Keratinocyte (primary cell): ENCODE measurements at regions not wholly inside any gene's neighbourhood (a gene's known extent, or its start where the extent isn't known, plus 50 kb on each side); places are given as distances from the start of the nearest gene placed in this dataset.

Experiments used
- DNase-seq: peaks from one replicate; pipeline ENCODE4 v3.0.0-alpha.2; 2011; ENCODE audit warnings: low read depth, missing footprints, low spot score
- FAIRE-seq: peaks from 2 replicates; lab custom pipeline; 2011; peaks lifted over from hg19 to GRCh38; lab: Jason Lieb, UNC
- H2AFZ ChIP-seq: 2 replicates; pipeline ENCODE4 v1.6.0; 2012; ENCODE audit warnings: low read length, control low read depth, inconsistent platforms; ENCODE audit not compliant: control insufficient read depth
- H3K27ac ChIP-seq: 2 replicates; pipeline ENCODE4 v1.5.1; 2011; ENCODE audit warnings: low read length; ENCODE audit not compliant: control insufficient read depth, insufficient read depth
- H3K27me3 ChIP-seq: 3 replicates; pipeline ENCODE4 v1.6.0; 2011; ENCODE audit warnings: low read length; ENCODE audit not compliant: control insufficient read depth, insufficient read depth; ENCODE audit errors: extremely low read depth
- H3K36me3 ChIP-seq, 2 experiments: 2 replicates in 1 of 2; 3 replicates in 1 of 2; pipeline ENCODE4 v1.5.1; 2011; ENCODE audit warnings: low read length in 2 of 2, mild to moderate bottlenecking in 1 of 2; ENCODE audit not compliant: control insufficient read depth in 2 of 2, insufficient read depth in 2 of 2; ENCODE audit errors: extremely low read depth in 1 of 2
- H3K4me1 ChIP-seq: 3 replicates; pipeline ENCODE4 v1.5.1; 2011; ENCODE audit warnings: low read length; ENCODE audit not compliant: control insufficient read depth, insufficient read depth; ENCODE audit errors: extremely low read depth
- H3K4me2 ChIP-seq: 3 replicates; pipeline ENCODE4 v1.6.0; 2011; ENCODE audit warnings: low read depth, low read length; ENCODE audit not compliant: control insufficient read depth, insufficient read depth; ENCODE audit errors: extremely low read depth
- H3K4me3 ChIP-seq, 3 experiments: fragments of 200-600 bp in 1 of 3; sonication (generic) in 1 of 3; 2 replicates in 2 of 3; 3 replicates in 1 of 3; pipeline ENCODE4 v1.5.1; 2011 to 2016; ENCODE audit warnings: low read length in 3 of 3, mild to moderate bottlenecking in 3 of 3, control low read depth in 2 of 3, inconsistent platforms in 1 of 3, low read depth in 1 of 3, mixed read lengths in 1 of 3, mixed run types in 1 of 3, moderate library complexity in 1 of 3; ENCODE audit not compliant: control insufficient read depth in 2 of 3, insufficient read depth in 2 of 3; ENCODE audit errors: extremely low read depth in 1 of 3
- H3K79me2 ChIP-seq: 2 replicates; pipeline ENCODE4 v1.6.0; 2012; ENCODE audit warnings: low read length; ENCODE audit not compliant: control insufficient read depth, insufficient read depth
- H3K9ac ChIP-seq: 3 replicates; pipeline ENCODE4 v1.6.0; 2011; ENCODE audit warnings: low read length; ENCODE audit not compliant: control insufficient read depth, insufficient read depth; ENCODE audit errors: extremely low read depth
- H3K9me1 ChIP-seq: 3 replicates; pipeline ENCODE4 v1.6.0; 2011; ENCODE audit warnings: low read length; ENCODE audit not compliant: control insufficient read depth, insufficient read depth; ENCODE audit errors: extremely low read depth
- H3K9me3 ChIP-seq: 2 replicates; pipeline ENCODE4 v1.5.1; 2012; ENCODE audit warnings: low read depth, low read length; ENCODE audit not compliant: control insufficient read depth
- H4K20me1 ChIP-seq: 3 replicates; pipeline ENCODE4 v1.6.0; 2011; ENCODE audit warnings: low read length; ENCODE audit not compliant: control insufficient read depth, insufficient read depth; ENCODE audit errors: extremely low read depth
- EZH2 ChIP-seq: IDR thresholded peaks from one replicate; pipeline ENCODE4 v1.6.1; 2012; ENCODE audit warnings: inconsistent platforms, mild to moderate bottlenecking, low read length, moderate library complexity
- dilution Hi-C: fragments of 300-500 bp; cut with MboI; formaldehyde crosslinking; loops from one replicate; pipeline ENCODE4 v1.7.0; 2020; ENCODE audit warnings: low sequenced_read_pairs; ENCODE audit not compliant: extremely low pct_ligation_motif_present
- TF ChIP-seq, protein P1 (sequence below), 3 experiments: IDR thresholded peaks in 1 of 3; conservative IDR thresholded peaks in 1 of 3; optimal IDR thresholded peaks in 1 of 3; 2 replicates in 2 of 3; 3 replicates in 1 of 3; pipeline versions ENCODE3 to v1.5.1; 2011; ENCODE audit warnings: low read length in 3 of 3, mild to moderate bottlenecking in 3 of 3, moderate library complexity in 2 of 3, control low read depth in 1 of 3, inconsistent platforms in 1 of 3; ENCODE audit not compliant: insufficient read depth in 2 of 3; ENCODE audit errors: extremely low read depth in 1 of 3

DNA sequence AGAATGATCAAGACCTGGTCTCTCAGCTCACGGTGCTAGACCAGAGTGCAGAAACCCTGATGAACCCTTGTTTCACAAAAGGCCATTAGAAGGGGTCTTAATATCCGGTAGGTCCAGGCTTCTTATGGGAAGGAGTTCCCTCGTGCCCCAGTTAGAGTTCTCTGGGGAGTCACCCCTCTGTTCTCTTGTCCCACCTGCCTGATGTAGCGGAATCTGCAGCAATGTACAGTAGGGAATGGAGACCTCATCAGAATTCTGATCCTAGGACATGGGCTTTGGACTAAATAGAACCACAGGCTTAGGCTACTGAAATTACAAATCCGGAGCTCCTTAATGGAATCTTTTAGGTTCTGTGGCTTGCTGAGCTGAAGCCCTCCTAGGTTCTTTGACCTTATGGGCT lies 243.6 kb upstream of the IRX2 start:
- FAIRE-seq: no peak
- Histone ChIP-seq H3K9me3 (peaks cover 4% of the 10 kb centered on the region), H3K9ac (no peak overlapping the region), H3K36me3 (no peaks in the 10 kb centered on the region), H2AFZ (no peak overlapping the region), H4K20me1 (no peaks in the 10 kb centered on the region), H3K79me2 (no peaks in the 10 kb centered on the region), H3K4me2 (no peak overlapping the region), H3K27ac (no peak overlapping the region), H3K4me3 (no peak overlapping the region), H3K27me3 (peaks cover 1% of the 10 kb centered on the region), H3K4me1 (no peaks in the 10 kb centered on the region), H3K9me1 (no peaks in the 10 kb centered on the region)
- TF ChIP-seq, protein P1, sequence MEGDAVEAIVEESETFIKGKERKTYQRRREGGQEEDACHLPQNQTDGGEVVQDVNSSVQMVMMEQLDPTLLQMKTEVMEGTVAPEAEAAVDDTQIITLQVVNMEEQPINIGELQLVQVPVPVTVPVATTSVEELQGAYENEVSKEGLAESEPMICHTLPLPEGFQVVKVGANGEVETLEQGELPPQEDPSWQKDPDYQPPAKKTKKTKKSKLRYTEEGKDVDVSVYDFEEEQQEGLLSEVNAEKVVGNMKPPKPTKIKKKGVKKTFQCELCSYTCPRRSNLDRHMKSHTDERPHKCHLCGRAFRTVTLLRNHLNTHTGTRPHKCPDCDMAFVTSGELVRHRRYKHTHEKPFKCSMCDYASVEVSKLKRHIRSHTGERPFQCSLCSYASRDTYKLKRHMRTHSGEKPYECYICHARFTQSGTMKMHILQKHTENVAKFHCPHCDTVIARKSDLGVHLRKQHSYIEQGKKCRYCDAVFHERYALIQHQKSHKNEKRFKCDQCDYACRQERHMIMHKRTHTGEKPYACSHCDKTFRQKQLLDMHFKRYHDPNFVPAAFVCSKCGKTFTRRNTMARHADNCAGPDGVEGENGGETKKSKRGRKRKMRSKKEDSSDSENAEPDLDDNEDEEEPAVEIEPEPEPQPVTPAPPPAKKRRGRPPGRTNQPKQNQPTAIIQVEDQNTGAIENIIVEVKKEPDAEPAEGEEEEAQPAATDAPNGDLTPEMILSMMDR (optimal IDR thresholded peaks at IDR 0.05 in 1 of 3, IDR thresholded peaks at IDR 0.05 in 1 of 3, conservative IDR thresholded peaks at IDR 0.05 in 1 of 3; ENCODE audit: extremely low read depth in 1 of 3, insufficient read depth in 2 of 3, low read length in 3 of 3): no peak
- TF ChIP-seq EZH2: no peak
- no peak for DNase-seq
- dilution Hi-C loops: no loop called here

GRCh38 chr5:2993771-2994170 lies 242.3 kb upstream of the IRX2 start:
- DNase-seq (no peak), FAIRE-seq (no peak)
- dilution Hi-C loops: no loop called here
- Histone ChIP-seq H3K4me2 (no peak overlapping the region), H3K4me3 (no peak overlapping the region), H3K79me2 (no peaks in the 10 kb centered on the region), H3K9me3 (peaks cover 4% of the 10 kb centered on the region), H3K9me1 (no peaks in the 10 kb centered on the region), H3K4me1 (no peaks in the 10 kb centered on the region), H4K20me1 (no peaks in the 10 kb centered on the region), H3K27ac (no peak overlapping the region), H2AFZ (no peak overlapping the region), H3K27me3 (peaks cover 3% of the 10 kb centered on the region), H3K9ac (no peak overlapping the region), H3K36me3 (no peaks in the 10 kb centered on the region)
- TF ChIP-seq, protein P1 (optimal IDR thresholded peaks at IDR 0.05 in 1 of 3, IDR thresholded peaks at IDR 0.05 in 1 of 3, conservative IDR thresholded peaks at IDR 0.05 in 1 of 3; ENCODE audit: extremely low read depth in 1 of 3, insufficient read depth in 2 of 3, low read length in 3 of 3): no peak
- TF ChIP-seq EZH2: no peak
